RCC 7860 (cell line): ENCODE measurements at regions not wholly inside any gene's neighbourhood (a gene's known extent, or its start where the extent isn't known, plus 50 kb on each side); places are given as distances from the start of the nearest gene placed in this dataset.
"Not testable (repeated sequence)": the region's sequence is repeated elsewhere in the genome, so short reads cannot be mapped to it uniquely, and the experiment has no call there.

ENCODE experiments used
- DNase-seq: peaks from one replicate; pipeline ENCODE4 v3.0.0-alpha.2; 2015; ENCODE audit warnings: low spot score
- FAIRE-seq: peaks from 2 replicates; lab custom pipeline; 2012; peaks lifted over from hg19 to GRCh38; lab: Jason Lieb, UNC

GRCh38 chr7:16933296-16934279 is 51.8 kb upstream of the AGR3 start:
- no peak for DNase-seq
- FAIRE-seq: no peak

- DNase-seq: no peak
- FAIRE-seq: peak; percentile 28
Measured at GRCh38 chr7:16934722-16935340, 53.0 kb upstream of the AGR3 start.

- FAIRE-seq (no peak), DNase-seq (no peak)
Measured at GRCh38 chr7:16935341-16935735, 53.6 kb upstream of the AGR3 start.

- FAIRE-seq (peak; percentile 10), DNase-seq (no peak)
Measured at GRCh38 chr7:16936626-16937422, 55.0 kb upstream of the AGR3 start.

GRCh38 chr7:16939161-16939560 is 57.4 kb upstream of the AGR3 start:
- FAIRE-seq: no peak
- no peak for DNase-seq

- no peak for FAIRE-seq
- DNase-seq: no peak
Measured at GRCh38 chr7:16940776-16941175, 59.0 kb upstream of the AGR3 start.

GRCh38 chr7:16942929-16943509 is 61.2 kb upstream of the AGR3 start:
- DNase-seq: no peak
- FAIRE-seq: no peak

GRCh38 chr7:16944936-16945335 is 63.2 kb upstream of the AGR3 start:
- FAIRE-seq (no peak), DNase-seq (no peak)

- no peak for FAIRE-seq
Measured at GRCh38 chr7:16945372-16945771, 63.6 kb upstream of the AGR3 start.

GRCh38 chr7:16948110-16948509 is 66.3 kb upstream of the AGR3 start:
- FAIRE-seq: not testable (repeated sequence)

More at GRCh38 chr7:16945372-16945771, 63.6 kb upstream of the AGR3 start:
- DNase-seq: no peak

GRCh38 chr7:16951483-16952080 is 69.8 kb upstream of the AGR3 start:
- DNase-seq (no peak), FAIRE-seq (peak; percentile 86)

More at GRCh38 chr7:16948110-16948509, 66.3 kb upstream of the AGR3 start:
- not testable (repeated sequence) for DNase-seq

- FAIRE-seq: no peak
- no peak for DNase-seq
Measured at GRCh38 chr7:16954321-16954720, 72.5 kb upstream of the AGR3 start.

- DNase-seq (no peak), FAIRE-seq (no peak)
Measured at GRCh38 chr7:16958724-16959123, 76.9 kb upstream of the AGR3 start.

GRCh38 chr7:16960337-16960965 is 78.7 kb upstream of the AGR3 start:
- FAIRE-seq (no peak), DNase-seq (no peak)

- DNase-seq (no peak), FAIRE-seq (no peak)
Measured at GRCh38 chr7:16961641-16962040, 79.9 kb upstream of the AGR3 start.

GRCh38 chr7:16963044-16963443 is 81.3 kb upstream of the AGR3 start:
- no peak for FAIRE-seq
- no peak for DNase-seq

GRCh38 chr7:16965697-16966096 is 83.9 kb upstream of the AGR3 start:
- not testable (repeated sequence) for DNase-seq, FAIRE-seq

- DNase-seq (no peak), FAIRE-seq (no peak)
Measured at GRCh38 chr7:16967300-16967811, 85.6 kb upstream of the AGR3 start.

- no peak for DNase-seq
Measured at GRCh38 chr7:16970732-16971482, 89.1 kb upstream of the AGR3 start.

More at GRCh38 chr7:16970732-16971482, 89.1 kb upstream of the AGR3 start:
- no peak for FAIRE-seq
